Fibroblast of lung (primary cell): ENCODE measurements at regions not wholly inside any gene's neighbourhood (a gene's known extent, or its start where the extent isn't known, plus 50 kb on each side); places are given as distances from the start of the nearest gene placed in this dataset.

Source experiments
- EZH2 ChIP-seq: IDR thresholded peaks from 2 replicates; pipeline ENCODE4 v1.5.1; 2012; ENCODE audit warnings: low read length, control low read depth, mild to moderate bottlenecking; ENCODE audit errors: missing control alignments
- TF ChIP-seq, protein P1 (sequence below), 2 donors: IDR thresholded peaks in 1 of 2; conservative IDR thresholded peaks in 1 of 2; 1 replicate in 1 of 2; 2 replicates in 1 of 2; pipeline ENCODE4 v1.5.1; 2011 to 2012; ENCODE audit warnings: low read length in 2 of 2, control low read depth in 1 of 2, inconsistent platforms in 1 of 2, low read depth in 1 of 2, mild to moderate bottlenecking in 1 of 2

DNA sequence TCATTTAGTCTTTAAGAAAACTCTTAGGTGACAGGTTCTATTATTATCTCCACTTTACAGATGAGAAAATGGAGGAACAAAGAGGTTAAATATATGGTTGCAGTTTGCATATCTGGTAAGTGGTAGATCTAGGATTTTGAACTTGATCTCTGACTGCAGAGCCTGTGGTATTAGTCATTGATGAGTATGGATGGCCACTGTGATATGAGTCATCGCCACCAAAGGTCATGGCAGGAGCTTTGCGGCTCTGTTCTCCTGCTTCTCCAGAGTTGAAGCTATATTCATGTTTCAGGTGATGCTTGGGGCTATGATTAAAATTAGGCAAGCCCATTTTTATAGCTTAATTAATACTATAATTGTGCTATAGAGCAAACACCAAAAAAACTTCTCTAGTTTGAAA is 306.2 kb upstream of the DPPA4 start:
- TF ChIP-seq, protein P1, sequence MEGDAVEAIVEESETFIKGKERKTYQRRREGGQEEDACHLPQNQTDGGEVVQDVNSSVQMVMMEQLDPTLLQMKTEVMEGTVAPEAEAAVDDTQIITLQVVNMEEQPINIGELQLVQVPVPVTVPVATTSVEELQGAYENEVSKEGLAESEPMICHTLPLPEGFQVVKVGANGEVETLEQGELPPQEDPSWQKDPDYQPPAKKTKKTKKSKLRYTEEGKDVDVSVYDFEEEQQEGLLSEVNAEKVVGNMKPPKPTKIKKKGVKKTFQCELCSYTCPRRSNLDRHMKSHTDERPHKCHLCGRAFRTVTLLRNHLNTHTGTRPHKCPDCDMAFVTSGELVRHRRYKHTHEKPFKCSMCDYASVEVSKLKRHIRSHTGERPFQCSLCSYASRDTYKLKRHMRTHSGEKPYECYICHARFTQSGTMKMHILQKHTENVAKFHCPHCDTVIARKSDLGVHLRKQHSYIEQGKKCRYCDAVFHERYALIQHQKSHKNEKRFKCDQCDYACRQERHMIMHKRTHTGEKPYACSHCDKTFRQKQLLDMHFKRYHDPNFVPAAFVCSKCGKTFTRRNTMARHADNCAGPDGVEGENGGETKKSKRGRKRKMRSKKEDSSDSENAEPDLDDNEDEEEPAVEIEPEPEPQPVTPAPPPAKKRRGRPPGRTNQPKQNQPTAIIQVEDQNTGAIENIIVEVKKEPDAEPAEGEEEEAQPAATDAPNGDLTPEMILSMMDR (conservative IDR thresholded peaks at IDR 0.05 in 1 of 2, IDR thresholded peaks at IDR 0.05 in 1 of 2; ENCODE audit: low read depth in 1 of 2, low read length in 2 of 2), result no peak
- TF ChIP-seq EZH2, result no peak
